Stomach (tissue), 4 donors: ENCODE measurements at regions not wholly inside any gene's neighbourhood (a gene's known extent, or its start where the extent isn't known, plus 50 kb on each side); places are given as distances from the start of the nearest gene placed in this dataset.

Experiments used
- EP300 ChIP-seq: sonication (generic); formaldehyde crosslinking; IDR thresholded peaks from one replicate; pipeline ENCODE4 v1.6.1; 2017; ENCODE audit warnings: antibody characterized with exemption
- POLR2A ChIP-seq, 4 donors: fragments of 450-650 bp; IDR thresholded peaks; one replicate each; pipeline ENCODE4 v1.6.1; 2016; ENCODE audit warnings: antibody characterized with exemption in 4 of 4, control low read depth in 2 of 4, mild to moderate bottlenecking in 1 of 4, moderate library complexity in 1 of 4
- POLR2AphosphoS5 ChIP-seq, 3 donors: sonication (generic); formaldehyde crosslinking; IDR thresholded peaks; one replicate each; pipeline ENCODE4 v1.6.1; 2016; ENCODE audit warnings: antibody characterized with exemption in 3 of 3
- TF ChIP-seq, protein P1 (sequence below), 7 experiments: fragments of 450-650 bp in 4 of 7; fragments of 200-600 bp in 3 of 7; sonication (generic) in 3 of 7; IDR thresholded peaks; one replicate each; pipeline ENCODE4 v1.5.1; 2016 to 2019; ENCODE audit warnings: antibody characterized with exemption in 7 of 7, control low read depth in 2 of 7, mild to moderate bottlenecking in 1 of 7

DNA sequence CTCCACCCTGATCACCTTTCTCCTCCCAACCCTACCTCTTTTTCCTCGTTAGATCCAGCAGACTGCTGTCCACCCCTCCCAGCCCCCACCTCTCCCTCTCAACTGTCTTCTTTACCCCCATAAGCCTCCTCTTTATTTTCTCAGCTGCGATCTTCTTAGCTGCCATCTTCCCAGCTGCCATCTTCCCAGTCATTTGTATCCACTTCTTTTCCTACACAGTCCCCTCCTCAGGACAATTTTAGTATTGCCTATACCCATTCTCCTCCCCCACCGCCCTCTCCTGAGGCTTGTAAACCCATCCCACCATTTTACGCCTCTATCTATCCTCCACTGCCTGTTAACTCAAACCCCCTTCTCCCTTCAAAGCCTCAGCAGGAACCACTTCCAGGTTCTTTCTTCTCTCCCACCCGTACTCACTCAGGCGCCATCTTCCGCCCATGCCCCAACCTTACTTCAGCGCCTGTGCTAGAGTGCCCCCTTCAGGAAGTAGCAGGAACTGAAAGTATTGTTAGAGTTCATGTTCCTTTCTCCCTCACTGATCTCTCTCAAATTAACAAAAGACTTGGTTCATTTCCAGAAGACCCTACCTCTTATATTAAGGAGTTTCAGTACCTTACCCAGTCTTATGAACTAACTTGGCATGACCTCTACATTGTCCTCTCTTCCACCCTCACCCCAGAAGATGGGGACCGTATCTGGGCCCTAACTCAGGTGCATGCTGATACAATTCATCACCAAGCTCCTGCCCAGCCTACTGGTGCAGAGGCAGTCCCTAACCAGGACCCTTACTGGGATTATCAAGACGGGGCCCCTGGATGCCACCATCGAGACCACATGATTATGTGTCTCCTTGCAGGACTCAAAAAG, 236.0 kb downstream of the ADGRG6 start:
- TF ChIP-seq, protein P1, sequence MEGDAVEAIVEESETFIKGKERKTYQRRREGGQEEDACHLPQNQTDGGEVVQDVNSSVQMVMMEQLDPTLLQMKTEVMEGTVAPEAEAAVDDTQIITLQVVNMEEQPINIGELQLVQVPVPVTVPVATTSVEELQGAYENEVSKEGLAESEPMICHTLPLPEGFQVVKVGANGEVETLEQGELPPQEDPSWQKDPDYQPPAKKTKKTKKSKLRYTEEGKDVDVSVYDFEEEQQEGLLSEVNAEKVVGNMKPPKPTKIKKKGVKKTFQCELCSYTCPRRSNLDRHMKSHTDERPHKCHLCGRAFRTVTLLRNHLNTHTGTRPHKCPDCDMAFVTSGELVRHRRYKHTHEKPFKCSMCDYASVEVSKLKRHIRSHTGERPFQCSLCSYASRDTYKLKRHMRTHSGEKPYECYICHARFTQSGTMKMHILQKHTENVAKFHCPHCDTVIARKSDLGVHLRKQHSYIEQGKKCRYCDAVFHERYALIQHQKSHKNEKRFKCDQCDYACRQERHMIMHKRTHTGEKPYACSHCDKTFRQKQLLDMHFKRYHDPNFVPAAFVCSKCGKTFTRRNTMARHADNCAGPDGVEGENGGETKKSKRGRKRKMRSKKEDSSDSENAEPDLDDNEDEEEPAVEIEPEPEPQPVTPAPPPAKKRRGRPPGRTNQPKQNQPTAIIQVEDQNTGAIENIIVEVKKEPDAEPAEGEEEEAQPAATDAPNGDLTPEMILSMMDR (IDR thresholded peaks at IDR 0.05): peak in 2 of 7 experiments; percentile 13 to 16
- no peak for TF ChIP-seq POLR2A (IDR thresholded peaks at IDR 0.05)
- no peak for TF ChIP-seq EP300
- no peak for TF ChIP-seq POLR2AphosphoS5 (IDR thresholded peaks at IDR 0.05)
